Right forelimb (tissue), 1 donor: ENCODE measurements at regions not wholly inside any gene's neighbourhood (a gene's known extent, or its start where the extent isn't known, plus 50 kb on each side); places are given as distances from the start of the nearest gene placed in this dataset.

Experiments
- DNase-seq: peaks from one replicate; pipeline ENCODE4 v3.0.0-alpha.2; 2018

GRCh38 chr13:111539791-111540446 lies 219.5 kb downstream of the TEX29 start:
- no peak for DNase-seq

- no peak for DNase-seq
Measured at GRCh38 chr13:111540486-111540885, 220.0 kb downstream of the TEX29 start.

GRCh38 chr13:111541345-111541744 lies 220.9 kb downstream of the TEX29 start:
- DNase-seq = no peak

- no peak for DNase-seq
Measured at GRCh38 chr13:111541752-111542529, 221.5 kb downstream of the TEX29 start.

- DNase-seq = no peak
Measured at GRCh38 chr13:111542530-111543341, 222.3 kb downstream of the TEX29 start.

- DNase-seq = no peak
Measured at GRCh38 chr13:111546921-111547675, 226.7 kb downstream of the TEX29 start.

- peak; percentile 26 for DNase-seq
Measured at GRCh38 chr13:111547726-111548273, 227.4 kb downstream of the TEX29 start.

GRCh38 chr13:111548301-111548700 lies 227.9 kb downstream of the TEX29 start:
- peak; percentile 11 for DNase-seq

- DNase-seq = peak; percentile 16
Measured at GRCh38 chr13:111548805-111549204, 228.4 kb downstream of the TEX29 start.

- DNase-seq = no peak
Measured at GRCh38 chr13:111549464-111549863, 229.0 kb downstream of the TEX29 start.

- DNase-seq = no peak
Measured at GRCh38 chr13:111550062-111550461, 229.6 kb downstream of the TEX29 start.

GRCh38 chr13:111551204-111551820 lies 230.9 kb downstream of the TEX29 start:
- no peak for DNase-seq

- DNase-seq = no peak
Measured at GRCh38 chr13:111552891-111553655, 232.6 kb downstream of the TEX29 start.

GRCh38 chr13:111554539-111555267 lies 234.3 kb downstream of the TEX29 start:
- DNase-seq = no peak

GRCh38 chr13:111555268-111555808 lies 234.9 kb downstream of the TEX29 start:
- no peak for DNase-seq

GRCh38 chr13:111555903-111556302 lies 235.5 kb downstream of the TEX29 start:
- no peak for DNase-seq

GRCh38 chr13:111556496-111556895 lies 236.1 kb downstream of the TEX29 start:
- DNase-seq = no peak

- DNase-seq = no peak
Measured at GRCh38 chr13:111557921-111558699, 237.7 kb downstream of the TEX29 start.

- DNase-seq = no peak
Measured at GRCh38 chr13:111558700-111559088, 238.3 kb downstream of the TEX29 start.
